ENCODE measurements at regions not wholly inside any gene's neighbourhood (a gene's known extent, or its start where the extent isn't known, plus 50 kb on each side); places are given as distances from the start of the nearest gene placed in this dataset.

GRCh38 chr6:102950967-102951366 lies 1557.5 kb downstream of the GRIK2 start:
- Mint-ChIP-seq H3K36me3 (no peaks in the 10 kb centered on the region), H3K27ac (no peak overlapping the region), H3K4me3 (no peak overlapping the region), H3K27me3 (ENCODE audit: low read depth) (no peaks in the 10 kb centered on the region), H3K9me3 (no peaks in the 10 kb centered on the region), H3K4me1 (no peaks in the 10 kb centered on the region)
- CTCF ChIA-PET, result no interaction called here
- no peak for DNase-seq (ENCODE audit: low spot score)
- no peak for TF ChIP-seq SP1 (CRISPR knock-in tag; conservative IDR thresholded peaks at IDR 0.05)
- ATAC-seq, result no peak
- POLR2A ChIA-PET, result interaction anchor here (0.7 kb wide), 1 partner anchor 1003 kb away, joined by 3 read pairs; no protein-coding TSS in a partner anchor

- POLR2A ChIA-PET, result no interaction called here
Measured at GRCh38 chr6:102944475-102944874, 1551.0 kb downstream of the GRIK2 start.

More at GRCh38 chr6:102944475-102944874, 1551.0 kb downstream of the GRIK2 start:
- CTCF ChIA-PET, result no interaction called here
- Mint-ChIP-seq H3K27me3 (ENCODE audit: low read depth) (no peaks in the 10 kb centered on the region), H3K36me3 (no peaks in the 10 kb centered on the region), H3K27ac (no peak overlapping the region), H3K4me1 (no peaks in the 10 kb centered on the region), H3K9me3 (no peaks in the 10 kb centered on the region), H3K4me3 (no peak overlapping the region)
- TF ChIP-seq ZNF396 (CRISPR knock-in tag; IDR thresholded peaks at IDR 0.05; ENCODE audit: borderline replicate concordance) (no peak), ERG (CRISPR knock-in tag; IDR thresholded peaks at IDR 0.05) (no peak), ATF2 (CRISPR knock-in tag; IDR thresholded peaks at IDR 0.05; ENCODE audit: borderline replicate concordance, low read depth) (no peak), ZSCAN18 (CRISPR knock-in tag; IDR thresholded peaks at IDR 0.05) (no peak), USF1 (CRISPR knock-in tag; IDR thresholded peaks at IDR 0.05) (no peak), ATF1 (CRISPR knock-in tag; IDR thresholded peaks at IDR 0.05) (no peak), RORB (CRISPR knock-in tag; IDR thresholded peaks at IDR 0.05) (no peak), CTCF (IDR thresholded peaks at IDR 0.05) (no peak), NFE2L1 (CRISPR knock-in tag; IDR thresholded peaks at IDR 0.05) (no peak), FOXJ3 (CRISPR knock-in tag; IDR thresholded peaks at IDR 0.05; ENCODE audit: borderline replicate concordance) (no peak)
- ATAC-seq (no peak), DNase-seq (ENCODE audit: low spot score) (no peak)

Data from WTC11 (cell line).